AG10803 (cell line): ENCODE measurements at regions not wholly inside any gene's neighbourhood (a gene's known extent, or its start where the extent isn't known, plus 50 kb on each side); places are given as distances from the start of the nearest gene placed in this dataset.

Experiments
- DNase-seq: peaks from one replicate; pipeline ENCODE4 v3.0.0; 2010; ENCODE audit warnings: low read depth
- H3K4me3 ChIP-seq: 2 replicates; pipeline ENCODE4 v1.5.1; 2011; ENCODE audit warnings: mild to moderate bottlenecking, low read length, control low read depth
- TF ChIP-seq, protein P1 (sequence below): conservative IDR thresholded peaks from 2 replicates; pipeline ENCODE4 v1.5.1; 2011; ENCODE audit warnings: mild to moderate bottlenecking, low read length, control low read depth, inconsistent platforms

DNA sequence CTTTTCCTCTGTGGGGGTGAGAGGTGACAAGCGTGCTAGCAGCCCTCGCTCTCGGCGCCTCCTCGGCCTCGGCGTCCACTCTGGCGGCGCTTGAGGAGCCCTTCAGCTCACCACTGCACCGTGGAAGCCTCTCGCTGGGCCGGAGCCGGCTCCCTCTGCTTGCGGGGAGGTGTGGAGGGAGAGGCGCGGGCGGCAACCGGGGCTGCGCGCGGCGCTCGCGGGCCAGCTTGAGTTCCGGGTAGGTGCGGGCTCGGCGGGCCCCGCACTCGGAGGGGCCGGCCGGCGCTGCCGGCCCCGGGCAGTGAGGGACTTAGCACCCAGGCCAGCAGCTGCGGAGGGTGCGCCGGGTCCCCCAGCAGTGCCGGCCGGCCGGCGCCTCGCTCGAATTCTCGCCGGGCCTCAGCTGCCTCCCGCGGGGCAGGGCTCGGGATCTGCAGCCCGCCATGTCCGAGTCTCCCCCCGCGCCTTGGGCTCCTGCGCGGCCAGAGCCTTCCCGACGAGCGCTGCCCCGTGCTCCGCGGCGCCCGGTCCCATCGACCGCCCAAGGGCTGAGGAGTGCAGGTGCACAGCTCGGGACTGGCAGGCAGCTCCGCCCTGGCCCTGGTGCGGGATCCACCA is 352.8 kb upstream of the PODXL start:
- TF ChIP-seq, protein P1, sequence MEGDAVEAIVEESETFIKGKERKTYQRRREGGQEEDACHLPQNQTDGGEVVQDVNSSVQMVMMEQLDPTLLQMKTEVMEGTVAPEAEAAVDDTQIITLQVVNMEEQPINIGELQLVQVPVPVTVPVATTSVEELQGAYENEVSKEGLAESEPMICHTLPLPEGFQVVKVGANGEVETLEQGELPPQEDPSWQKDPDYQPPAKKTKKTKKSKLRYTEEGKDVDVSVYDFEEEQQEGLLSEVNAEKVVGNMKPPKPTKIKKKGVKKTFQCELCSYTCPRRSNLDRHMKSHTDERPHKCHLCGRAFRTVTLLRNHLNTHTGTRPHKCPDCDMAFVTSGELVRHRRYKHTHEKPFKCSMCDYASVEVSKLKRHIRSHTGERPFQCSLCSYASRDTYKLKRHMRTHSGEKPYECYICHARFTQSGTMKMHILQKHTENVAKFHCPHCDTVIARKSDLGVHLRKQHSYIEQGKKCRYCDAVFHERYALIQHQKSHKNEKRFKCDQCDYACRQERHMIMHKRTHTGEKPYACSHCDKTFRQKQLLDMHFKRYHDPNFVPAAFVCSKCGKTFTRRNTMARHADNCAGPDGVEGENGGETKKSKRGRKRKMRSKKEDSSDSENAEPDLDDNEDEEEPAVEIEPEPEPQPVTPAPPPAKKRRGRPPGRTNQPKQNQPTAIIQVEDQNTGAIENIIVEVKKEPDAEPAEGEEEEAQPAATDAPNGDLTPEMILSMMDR: no peak
- DNase-seq: no peak
- peak overlapping the region; percentile 33 for H3K4me3 ChIP-seq

DNA sequence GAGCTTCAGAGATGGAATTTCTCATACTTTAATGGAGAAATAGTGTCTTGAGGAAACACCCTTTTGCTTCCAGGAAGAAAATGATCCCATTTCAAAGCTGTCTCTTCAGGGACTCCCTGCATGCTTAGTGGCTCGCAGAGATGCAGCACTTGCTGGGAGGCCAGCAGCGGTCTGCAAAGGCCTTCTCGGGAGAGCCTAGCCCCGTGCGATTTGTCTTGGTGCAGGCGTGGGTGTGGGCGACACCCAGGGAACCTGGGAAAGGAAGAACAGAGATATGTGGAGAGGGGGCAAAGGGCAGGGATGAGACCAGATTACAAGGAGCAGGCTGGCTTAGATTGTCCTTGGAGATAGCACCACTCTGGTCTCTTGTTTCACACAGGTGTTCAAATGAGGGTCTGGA is 352.3 kb upstream of the PODXL start:
- TF ChIP-seq, protein P1: no peak
- DNase-seq: no peak
- H3K4me3 ChIP-seq: no peak overlapping the region

DNA sequence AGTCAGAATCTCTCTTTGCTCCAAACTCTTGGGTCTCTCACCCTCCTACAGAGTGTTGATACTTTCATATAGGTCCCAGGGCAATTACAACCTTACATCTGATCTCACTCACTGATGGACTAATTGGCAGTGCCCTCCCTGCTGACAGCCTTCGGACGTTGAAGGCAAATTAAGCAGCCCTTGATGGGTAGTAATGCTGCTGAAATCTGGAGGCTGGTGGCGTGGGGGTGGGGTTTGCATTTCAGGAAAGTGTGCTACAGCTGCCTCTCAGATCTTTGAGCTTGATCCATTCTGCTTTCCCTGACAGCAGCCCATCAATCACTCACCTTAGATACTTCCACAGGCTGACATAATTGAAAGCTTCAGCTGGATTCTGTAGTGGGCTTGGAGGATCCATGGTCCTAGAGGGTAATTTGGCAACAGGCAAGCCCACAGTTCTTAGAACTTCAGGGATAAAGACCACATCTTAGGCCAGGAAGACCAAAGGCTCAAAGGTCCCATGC is 349.1 kb upstream of the PODXL start:
- TF ChIP-seq, protein P1: no peak
- DNase-seq: no peak
- no peak overlapping the region for H3K4me3 ChIP-seq

DNA sequence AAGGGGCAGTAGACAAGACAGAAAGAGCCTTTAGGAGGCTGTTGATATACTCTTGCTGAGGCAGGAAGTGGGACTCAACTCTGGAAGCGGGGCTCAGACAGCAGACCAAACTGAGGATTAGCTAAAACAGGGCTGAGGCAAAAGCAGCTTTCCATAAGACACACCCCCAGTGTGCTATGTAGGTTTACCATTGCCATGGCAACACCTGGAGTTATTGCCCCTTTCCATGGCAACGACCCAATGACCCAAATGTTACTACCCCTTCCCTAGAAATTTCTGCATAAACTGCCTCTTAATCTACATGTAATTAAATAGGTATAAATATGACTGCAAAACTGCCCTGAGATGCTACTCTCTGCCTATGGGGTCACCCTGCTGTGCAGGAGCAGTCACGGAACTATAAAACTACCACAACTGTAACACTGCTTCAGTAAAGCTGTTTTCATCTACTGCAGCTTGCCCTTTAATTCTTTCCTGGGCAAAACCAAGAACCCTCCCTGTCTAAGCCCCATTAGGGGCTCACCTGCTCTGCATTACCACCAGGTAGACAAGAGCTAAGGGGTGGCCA is 348.4 kb upstream of the PODXL start:
- DNase-seq: no peak
- TF ChIP-seq, protein P1: no peak
- no peak overlapping the region for H3K4me3 ChIP-seq

DNA sequence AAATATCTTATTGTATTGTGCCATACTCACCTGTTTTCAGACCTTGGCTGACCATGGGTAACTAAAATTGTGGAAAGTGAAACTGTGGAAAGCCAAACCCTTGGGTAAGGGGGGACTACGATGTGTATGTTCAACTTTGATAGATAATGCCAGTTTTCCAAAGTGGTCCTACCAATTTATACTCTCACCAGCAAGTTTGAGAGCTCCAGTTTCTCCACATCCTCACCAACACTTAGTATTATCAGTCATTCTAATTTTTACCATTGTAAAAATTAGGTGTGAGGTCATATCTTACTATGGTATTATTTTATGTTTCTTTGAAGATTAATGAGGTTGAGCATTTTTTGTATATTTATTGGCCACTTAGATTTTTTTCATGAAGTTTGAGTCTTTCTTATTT is 346.9 kb upstream of the PODXL start:
- H3K4me3 ChIP-seq: no peak overlapping the region
- TF ChIP-seq, protein P1: no peak
- DNase-seq: no peak

DNA sequence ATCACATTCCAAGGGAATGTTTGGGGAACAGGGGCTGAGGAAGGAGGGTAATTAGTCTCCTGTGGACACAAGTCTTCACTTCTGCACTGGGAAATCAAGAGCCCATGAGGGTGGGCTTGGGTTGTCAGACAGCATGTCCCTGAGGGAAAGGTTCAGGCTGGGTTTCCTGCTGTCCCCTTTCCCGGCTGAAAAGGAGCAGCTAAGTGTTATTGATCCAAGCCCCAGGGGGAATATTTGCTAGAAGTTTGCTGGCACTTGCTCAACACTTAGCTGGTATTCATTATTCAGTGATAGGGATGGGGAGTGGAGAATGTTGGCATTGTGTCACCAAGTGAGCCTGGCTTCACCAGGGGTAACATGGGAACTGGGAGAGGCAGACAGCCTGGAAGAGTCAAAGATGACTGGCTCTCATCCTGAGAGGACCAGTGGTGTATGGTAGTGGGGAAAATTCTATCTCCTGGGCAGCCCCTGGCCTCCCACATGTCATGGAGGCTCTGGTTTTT is 344.4 kb upstream of the PODXL start:
- no peak overlapping the region for H3K4me3 ChIP-seq
- TF ChIP-seq, protein P1: no peak
- no peak for DNase-seq
